HG03108 (cell line): ENCODE measurements at regions not wholly inside any gene's neighbourhood (a gene's known extent, or its start where the extent isn't known, plus 50 kb on each side); places are given as distances from the start of the nearest gene placed in this dataset.
A peak's percentile ranks its signal among the peaks of the same experiment; 100 is the strongest.

ENCODE experiments used
- ATAC-seq: cut with Tn5 transposase; IDR thresholded peaks from one replicate; pipeline ENCODE4 v1.9.1; 2021; ENCODE audit warnings: moderate library complexity; ENCODE audit not compliant: unreplicated experiment

DNA sequence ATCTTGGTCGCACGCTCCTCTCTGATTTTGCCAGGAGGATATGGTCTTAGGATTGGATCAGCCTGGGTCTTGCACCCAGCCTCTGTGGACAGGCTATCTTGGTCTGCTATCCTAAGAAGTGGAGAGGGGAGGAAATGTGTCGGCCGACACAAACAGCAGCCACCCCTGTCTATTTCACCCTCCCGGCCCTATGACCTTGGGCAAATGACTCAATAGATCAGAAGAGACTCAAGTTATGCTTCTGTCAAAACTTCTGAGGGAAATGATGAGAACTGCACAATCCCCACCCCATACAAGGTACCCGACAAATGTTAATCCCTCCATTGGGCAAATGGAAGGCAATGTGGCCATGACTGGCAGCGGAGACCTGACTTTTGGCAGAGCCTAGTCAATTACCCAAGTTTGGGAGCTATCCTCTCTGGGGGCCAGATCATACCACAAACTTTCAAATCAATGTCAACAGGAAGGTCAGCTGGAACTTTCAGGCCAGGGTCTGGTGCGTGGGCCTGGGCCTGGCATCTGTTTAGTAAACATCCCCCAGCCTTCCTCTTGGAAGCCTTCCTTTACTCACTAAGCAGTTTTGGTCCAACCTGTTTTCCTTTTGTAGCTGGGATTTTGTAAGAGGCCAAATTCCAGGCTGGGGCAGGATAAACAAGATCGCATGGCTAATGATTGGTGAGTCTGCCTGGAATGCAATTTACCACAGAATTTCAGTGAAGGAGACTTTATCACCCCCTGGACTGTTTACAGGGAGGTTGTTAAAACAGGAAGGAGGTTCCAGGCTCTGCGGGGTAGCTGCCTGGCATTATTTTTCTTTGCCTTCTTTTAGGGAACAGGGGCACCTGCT lies 64.2 kb upstream of the CPEB4 start:
- no peak for ATAC-seq

DNA sequence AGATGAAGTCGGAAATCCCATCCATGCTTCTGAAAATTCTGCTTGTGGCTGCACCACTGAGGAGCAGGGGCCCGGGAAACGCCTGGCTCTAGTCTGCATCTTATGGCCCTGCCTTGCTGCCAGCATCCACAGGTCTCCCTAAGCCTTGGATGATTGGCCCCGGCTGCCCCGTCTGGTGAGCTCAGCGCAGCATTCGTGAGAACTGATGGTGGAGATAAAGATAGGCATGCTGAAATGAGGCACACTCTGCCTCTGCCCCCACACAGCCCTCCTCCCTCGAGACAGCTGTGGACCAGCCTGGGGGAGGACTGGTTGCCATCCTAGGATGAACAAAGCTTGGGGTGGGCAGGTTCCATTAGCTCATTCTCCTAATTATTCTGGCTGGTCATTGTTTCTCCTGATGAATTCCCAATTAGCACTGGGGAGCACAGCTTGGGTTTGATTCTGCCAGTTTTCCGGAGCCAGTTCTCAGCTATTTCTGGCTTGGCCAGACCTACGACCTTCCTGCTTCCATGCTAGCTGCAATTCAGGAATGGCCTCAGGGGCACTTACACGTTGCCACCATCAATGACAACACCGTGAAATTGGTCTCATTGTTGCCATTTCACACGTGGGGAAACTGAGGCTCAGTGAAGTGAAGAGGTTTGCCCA lies 62.8 kb upstream of the CPEB4 start:
- ATAC-seq = no peak

DNA sequence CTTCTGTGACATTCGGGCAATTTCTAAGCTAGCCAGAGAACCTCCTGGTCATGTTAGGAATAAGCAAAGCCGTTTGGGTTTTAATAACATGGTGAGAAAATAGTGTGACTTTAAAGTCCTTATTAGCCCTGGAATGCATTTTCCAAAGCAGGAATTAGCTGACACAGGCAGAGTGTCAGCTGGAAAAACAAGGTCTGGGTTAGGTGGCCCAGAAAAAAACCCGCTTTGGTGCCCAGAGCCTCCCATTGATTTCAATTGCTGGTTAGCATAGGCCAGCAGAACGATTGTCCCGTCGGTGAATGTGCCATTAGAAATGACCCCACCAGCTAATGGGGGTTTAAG lies 62.1 kb upstream of the CPEB4 start:
- ATAC-seq = no peak

DNA sequence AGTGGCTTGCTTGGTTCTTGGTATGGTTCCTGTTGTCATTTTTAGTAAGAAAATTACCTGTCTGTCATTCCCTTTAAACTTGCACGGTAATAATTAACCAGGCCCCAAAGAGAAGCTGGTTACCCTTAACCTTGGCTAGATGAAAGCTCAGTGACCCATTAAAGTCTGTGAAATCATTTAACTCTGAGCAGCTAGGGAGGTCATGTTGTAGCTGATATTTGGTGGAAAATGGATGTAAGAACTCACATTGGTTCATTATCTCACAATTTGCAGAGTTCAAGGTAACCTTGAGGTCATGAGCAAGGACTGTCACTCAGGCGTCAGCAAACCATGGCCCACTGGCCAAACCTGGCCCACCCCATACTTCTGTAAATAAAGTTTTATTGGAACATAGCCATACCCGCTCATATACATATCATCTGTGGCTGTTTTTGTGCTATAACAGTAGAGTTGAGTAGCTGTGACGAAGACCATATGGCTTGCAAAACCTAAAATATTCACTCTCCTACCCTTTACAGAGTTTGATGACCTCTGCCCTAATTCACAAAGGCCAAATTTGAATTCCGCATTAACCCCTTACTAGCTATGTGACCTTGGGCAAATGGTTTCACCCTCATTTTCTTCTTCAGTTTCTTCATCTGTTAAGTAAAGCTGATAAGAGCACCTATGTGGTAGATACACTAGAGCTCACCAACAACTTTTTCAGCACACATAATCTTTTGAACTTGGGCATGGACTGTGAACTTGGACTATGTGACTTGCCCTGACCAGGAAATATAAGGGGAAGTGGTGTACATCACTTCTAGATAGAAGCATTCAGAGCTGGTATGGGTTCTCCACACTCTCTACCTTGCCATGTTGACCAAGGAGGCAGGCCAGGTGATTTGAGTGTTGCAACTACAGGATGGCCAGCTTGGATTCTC lies 61.5 kb upstream of the CPEB4 start:
- no peak for ATAC-seq

DNA sequence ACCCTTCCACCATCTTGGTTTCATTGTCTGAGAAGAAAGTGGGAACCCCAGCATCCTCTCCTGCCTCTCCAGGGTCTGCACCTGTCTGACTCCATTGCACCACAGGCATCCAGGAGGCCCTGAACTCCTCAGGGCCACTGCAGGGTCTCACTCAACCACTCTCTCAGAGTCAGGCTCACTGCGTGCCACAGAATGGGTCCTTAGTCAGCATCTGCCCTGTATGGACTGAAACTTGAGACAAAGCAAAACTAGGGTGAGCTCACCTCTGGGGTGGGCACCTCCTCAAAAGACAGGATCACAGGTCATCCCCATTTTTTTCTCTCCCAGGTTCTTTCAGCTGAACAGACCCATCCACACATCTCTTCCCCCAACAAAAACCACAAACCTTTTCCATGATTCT lies 59.2 kb upstream of the CPEB4 start:
- ATAC-seq = no peak

DNA sequence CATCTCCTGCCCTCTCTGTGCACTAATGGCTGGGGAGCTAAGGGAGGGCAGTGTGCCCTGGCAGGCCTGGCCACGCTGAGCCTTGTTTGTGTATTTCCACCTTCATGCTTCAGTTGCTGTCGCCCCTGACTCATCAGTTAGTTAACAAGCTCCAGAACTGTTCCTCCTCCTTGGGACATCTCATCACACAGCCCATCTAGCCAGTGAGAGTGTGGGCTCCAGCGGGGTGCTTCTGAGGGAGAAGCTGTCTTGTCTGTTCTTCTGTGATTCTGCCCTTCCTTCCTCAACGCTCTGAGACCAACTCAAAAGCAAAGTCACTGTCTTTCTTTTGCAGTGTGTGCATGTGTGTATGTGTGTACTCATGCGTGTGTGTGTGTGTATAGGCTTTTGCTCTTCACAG lies 58.3 kb upstream of the CPEB4 start:
- no peak for ATAC-seq

DNA sequence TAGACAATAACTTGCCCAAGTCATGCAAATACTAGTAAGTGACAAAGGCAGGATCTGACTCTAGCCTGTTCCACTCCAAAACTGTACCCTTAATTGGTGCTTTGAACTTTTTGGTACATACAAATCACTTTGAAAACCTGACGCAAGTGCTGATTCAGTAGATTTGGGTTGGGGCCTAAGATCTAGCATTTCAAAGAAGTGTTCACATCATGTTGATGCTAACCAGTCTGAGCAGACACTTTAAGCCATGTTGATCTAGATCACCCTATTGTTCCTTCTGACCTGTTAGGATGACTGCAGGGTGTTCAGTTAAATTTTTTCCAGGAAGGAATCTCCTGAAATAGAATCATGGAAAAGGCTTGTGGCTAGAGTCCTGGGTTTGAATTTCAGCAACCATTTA lies 57.7 kb upstream of the CPEB4 start:
- ATAC-seq = no peak

DNA sequence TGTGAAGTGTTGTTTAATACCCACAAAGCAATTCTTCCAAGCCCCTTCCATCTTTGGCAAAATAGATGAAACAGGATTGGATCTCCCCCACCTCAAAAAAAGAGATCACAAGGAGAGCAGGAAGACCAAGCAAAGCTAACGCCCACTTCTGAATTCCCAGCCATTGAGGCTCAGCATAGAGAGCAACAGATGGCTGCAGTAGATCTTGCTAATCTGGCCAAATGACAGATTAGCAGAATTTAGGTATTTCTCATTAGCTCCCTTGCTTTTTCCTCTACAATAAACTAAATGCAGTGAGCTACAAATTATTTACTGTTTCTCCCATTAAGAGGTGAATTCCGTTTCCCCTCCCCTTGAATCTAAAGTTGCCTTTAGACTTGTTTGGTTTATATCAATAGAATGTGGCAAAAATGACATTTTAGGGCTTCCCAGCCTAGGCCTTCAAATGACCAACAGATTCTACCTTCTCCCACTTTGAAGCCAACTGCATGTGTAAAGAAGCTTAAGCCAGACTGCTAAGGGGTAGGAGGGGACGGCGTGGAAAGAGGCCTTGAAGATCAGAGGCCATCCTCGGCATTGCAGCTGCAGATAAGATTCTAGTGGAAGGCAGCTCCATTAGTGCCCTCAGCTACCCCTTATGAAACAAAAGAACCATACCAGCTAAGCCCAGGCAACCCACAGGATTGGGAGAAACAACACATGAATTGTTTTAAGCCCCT lies 56.8 kb upstream of the CPEB4 start:
- no peak for ATAC-seq

DNA sequence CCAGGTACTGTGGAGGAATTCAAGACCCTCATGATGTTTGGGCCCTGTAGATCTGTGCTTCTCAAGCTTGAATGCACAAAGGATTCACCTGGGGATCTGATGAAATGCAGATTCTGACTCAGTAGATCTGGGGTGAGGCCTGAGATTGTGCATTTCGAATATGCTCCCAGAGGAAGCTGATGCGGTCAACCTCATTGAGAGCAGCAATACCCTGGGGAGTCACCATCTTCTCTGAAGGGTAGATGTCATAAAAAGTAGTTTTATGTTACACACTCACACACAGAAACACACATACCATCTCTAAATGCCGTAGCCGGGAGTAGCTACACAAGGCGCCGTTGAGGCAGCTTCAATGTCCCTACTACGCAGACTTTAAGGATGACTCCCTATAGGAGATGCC lies 55.8 kb upstream of the CPEB4 start:
- peak; percentile 57 for ATAC-seq

DNA sequence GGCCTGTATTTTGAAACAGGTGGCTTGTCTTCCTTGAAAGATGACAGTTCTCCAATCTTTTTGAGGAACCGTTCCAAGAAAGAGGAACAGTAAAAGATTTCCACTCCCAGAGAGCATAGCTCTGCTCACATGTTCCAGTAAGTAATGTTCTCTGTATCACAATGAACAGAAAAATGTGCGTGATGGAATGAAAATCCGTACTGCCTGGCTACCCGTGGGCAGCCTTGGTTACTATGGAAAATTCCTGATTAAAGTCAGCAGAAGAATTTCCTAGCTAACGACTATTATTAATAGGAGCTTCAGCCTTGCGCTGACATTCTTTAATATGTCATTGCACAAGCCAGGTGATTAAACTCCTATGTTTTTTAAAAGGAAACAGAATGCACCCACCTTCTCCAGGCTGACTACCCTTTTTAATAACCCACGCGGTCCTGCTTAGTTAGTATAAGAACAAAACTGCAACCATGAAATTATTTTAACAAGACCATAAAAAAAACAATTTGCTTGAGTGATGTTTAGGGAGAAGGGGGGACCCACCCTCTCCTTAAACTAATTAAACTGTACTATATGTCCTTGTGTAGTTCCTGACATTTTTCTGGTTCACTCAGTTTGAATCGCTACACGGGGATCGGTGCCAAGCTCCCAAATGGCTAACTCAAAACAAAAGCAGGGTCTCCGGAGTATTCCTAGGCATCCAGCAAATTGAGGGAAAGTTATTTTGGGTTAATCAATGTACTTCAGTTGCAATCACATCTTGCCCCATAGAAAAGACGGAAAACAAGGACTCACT lies 54.8 kb upstream of the CPEB4 start:
- ATAC-seq = no peak

DNA sequence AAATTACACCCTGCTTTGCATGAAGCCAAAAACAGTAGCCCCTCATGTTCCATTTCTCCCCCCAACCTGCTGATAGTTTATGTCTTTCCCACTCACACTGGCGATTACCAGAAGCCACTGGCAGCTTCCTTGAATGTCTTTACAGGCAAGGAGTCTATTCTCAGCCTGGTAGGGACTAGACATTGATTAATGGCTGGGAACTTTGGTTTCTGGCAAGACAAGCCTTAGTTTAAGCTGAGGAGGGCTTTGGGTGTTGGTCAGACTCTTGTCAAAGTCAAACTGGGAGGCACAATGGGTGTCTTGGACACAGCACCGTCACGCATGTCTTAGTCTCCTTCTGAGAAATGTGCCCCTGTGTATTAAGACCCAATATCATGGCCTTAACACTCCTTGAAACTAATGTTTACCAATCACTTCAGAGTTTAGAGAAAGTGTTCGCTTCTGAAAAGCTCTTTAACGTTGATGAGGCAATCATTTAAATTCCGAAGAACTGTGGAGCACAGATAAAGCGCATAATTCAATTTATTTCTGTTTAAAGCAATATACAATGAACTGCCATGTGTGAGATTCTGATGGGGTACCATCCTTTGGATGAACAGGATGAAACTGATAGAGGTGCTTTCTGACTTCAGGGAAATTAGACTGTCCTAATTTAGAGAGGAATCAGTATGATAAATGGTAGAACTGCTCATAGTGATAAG lies 53.9 kb upstream of the CPEB4 start:
- ATAC-seq = no peak

DNA sequence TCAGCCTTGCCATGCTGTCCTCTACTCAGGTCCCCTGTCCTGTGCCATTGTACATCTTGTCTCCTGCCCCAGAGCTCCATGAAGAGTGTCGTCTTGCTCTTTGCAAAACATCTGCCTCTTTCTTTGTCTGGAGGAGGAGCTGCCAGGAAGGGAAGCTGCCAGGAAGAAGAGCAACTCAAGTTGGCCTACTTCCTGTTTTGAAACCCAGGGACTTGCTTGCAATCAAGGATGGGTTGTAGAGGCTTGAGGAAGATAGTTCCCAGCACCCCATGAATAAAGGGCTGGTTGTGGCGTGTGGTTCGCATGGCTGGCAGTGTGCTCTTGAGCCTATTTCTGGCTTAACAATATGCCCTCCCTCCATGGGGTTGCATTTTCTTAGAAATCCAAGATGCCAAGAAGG lies 53.0 kb upstream of the CPEB4 start:
- ATAC-seq = no peak

DNA sequence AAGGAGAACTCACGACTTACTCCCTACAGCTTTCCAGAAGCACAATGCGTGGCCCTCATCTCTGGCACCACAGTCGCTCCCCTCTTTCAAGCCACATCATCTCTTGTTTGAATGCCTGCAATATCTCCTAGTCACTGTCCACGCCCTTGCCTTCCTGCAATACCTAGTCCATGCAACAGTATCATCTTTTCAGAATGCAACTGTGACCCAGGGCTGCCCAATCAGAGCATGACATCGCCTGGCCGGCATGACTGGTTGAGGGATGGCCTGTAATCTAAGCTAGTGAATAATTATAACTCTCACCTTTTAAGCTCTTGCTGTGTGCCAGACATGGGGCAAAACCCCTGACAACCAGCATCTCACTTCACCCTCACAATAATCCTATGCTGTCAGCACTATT lies 52.5 kb upstream of the CPEB4 start:
- no peak for ATAC-seq

DNA sequence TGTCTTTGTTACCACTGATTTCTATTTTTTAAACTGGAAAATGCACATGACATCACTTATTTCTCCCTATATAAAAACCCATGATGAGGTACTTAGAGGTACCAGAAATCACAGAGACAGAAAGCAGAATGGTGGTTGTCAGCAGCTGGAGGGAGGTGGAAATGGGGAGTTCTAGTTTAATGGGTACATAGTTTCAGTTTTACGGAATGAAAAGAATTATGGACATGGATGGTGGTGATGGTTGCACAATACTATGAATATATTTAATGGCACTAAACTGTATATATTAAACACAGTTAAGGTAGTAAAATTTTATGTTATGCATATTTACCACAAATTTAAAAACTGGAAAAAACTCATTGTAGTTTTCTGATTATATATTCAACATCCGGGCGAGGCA lies 50.5 kb upstream of the CPEB4 start:
- ATAC-seq = no peak
